ENCODE measurements at regions not wholly inside any gene's neighbourhood (a gene's known extent, or its start where the extent isn't known, plus 50 kb on each side); places are given as distances from the start of the nearest gene placed in this dataset.
A peak's percentile ranks its signal among the peaks of the same experiment; 100 is the strongest.

GRCh38 chrX:25343060-25343459 is 327.3 kb upstream of the ARX start:
- TF ChIP-seq CTCF (conservative IDR thresholded peaks at IDR 0.05) (peak; percentile 61), ZFX (IDR thresholded peaks at IDR 0.05) (no peak)
